ENCODE measurements at regions not wholly inside any gene's neighbourhood (a gene's known extent, or its start where the extent isn't known, plus 50 kb on each side); places are given as distances from the start of the nearest gene placed in this dataset.
"Not testable (repeated sequence)": the region's sequence is repeated elsewhere in the genome, so short reads cannot be mapped to it uniquely, and the experiment has no call there.

DNA sequence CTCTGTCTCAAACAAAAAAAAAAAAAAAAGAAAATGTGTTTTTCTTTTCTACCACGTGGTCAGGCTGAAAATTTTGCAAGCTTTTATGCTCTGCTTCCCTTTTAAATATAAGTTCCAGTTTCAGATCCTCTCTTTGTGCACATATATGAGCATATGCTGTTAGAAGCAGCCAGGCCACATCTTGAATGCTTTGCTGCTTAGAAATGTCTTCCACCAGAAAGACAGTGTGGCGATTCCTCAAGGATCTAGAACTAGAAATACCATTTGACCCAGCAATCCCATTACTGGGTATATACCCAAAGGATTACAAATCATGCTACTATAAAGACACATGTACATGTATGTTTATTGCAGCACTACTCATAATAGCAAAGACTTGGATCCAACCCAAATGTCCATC is 119.0 kb downstream of the BMP4 start:
- WGBS (ENCODE audit: low lambda C conversion rate): 10% methylated on average over 2 of the region's 2 CpGs
- H3K36me3 ChIP-seq (replicated peaks in 1 of 2; ENCODE audit: control insufficient read depth in 1 of 2, insufficient read depth in 2 of 2, low read length in 1 of 2); H3K4me2 ChIP-seq; H4K20me1 ChIP-seq (ENCODE audit: insufficient read depth); DNase-seq; H3K27ac ChIP-seq (ENCODE audit: low read depth in 2 of 2, low read length in 1 of 2); H2AFZ ChIP-seq (ENCODE audit: low read depth); H3K27me3 ChIP-seq (ENCODE audit: insufficient read depth); H3F3A ChIP-seq (replicated peaks; ENCODE audit: insufficient read depth); H3K4me3 ChIP-seq (ENCODE audit: low read depth in 2 of 2, low read length in 1 of 2); POLR2A ChIA-PET; H3K4me1 ChIP-seq (ENCODE audit: control insufficient read depth in 1 of 2, insufficient read depth in 2 of 2, low read depth in 1 of 2, low read length in 1 of 2); H3K9me3 ChIP-seq; H3K9ac ChIP-seq; H3K79me2 ChIP-seq (ENCODE audit: insufficient read depth); CTCF ChIA-PET; H3K9me2 ChIP-seq: not testable (repeated sequence)

DNA sequence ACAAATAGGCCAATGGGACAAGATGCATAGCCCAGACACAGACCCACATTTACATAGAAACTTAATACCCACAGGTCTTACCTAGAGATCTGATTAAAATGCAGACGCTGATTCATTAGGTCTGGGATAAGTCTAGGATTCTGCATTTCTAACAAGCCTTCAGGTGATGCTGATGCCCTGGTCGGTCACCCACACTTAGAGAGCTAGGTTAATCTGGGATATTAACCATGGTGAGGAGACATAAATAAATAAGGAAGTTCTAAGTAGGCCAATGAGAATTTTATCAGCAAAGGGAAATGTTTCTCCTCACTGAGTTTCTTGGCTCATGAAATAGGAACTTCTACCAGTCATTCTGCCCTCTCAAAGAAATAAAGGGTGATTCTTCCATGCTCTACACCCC is 120.1 kb downstream of the BMP4 start:
- Histone ChIP-seq H3K9me2 (no peaks in the 10 kb centered on the region), H3F3A (replicated peaks; ENCODE audit: insufficient read depth) (no peaks in the 10 kb centered on the region), H3K27ac (ENCODE audit: low read depth in 2 of 2, low read length in 1 of 2) (no peak overlapping the region), H2AFZ (ENCODE audit: low read depth) (no peak overlapping the region), H4K20me1 (ENCODE audit: insufficient read depth) (no peaks in the 10 kb centered on the region), H3K9ac (no peak overlapping the region), H3K36me3 (replicated peaks in 1 of 2; ENCODE audit: control insufficient read depth in 1 of 2, insufficient read depth in 2 of 2, low read length in 1 of 2) (no peaks in the 10 kb centered on the region), H3K4me3 (ENCODE audit: low read depth in 2 of 2, low read length in 1 of 2) (no peak overlapping the region), H3K79me2 (ENCODE audit: insufficient read depth) (no peaks in the 10 kb centered on the region), H3K9me3 (no peaks in the 10 kb centered on the region), H3K4me2 (no peak overlapping the region), H3K27me3 (ENCODE audit: insufficient read depth) (no peaks in the 10 kb centered on the region), H3K4me1 (ENCODE audit: control insufficient read depth in 1 of 2, insufficient read depth in 2 of 2, low read depth in 1 of 2, low read length in 1 of 2) (no peaks in the 10 kb centered on the region)
- ChIA-PET CTCF (no interaction called here), POLR2A (no interaction called here)
- TF ChIP-seq, protein P1, sequence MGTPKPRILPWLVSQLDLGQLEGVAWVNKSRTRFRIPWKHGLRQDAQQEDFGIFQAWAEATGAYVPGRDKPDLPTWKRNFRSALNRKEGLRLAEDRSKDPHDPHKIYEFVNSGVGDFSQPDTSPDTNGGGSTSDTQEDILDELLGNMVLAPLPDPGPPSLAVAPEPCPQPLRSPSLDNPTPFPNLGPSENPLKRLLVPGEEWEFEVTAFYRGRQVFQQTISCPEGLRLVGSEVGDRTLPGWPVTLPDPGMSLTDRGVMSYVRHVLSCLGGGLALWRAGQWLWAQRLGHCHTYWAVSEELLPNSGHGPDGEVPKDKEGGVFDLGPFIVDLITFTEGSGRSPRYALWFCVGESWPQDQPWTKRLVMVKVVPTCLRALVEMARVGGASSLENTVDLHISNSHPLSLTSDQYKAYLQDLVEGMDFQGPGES (IDR thresholded peaks at IDR 0.05; ENCODE audit: low read depth, low read length): no peak
- TF ChIP-seq TCF12 (IDR thresholded peaks at IDR 0.05) (no peak), ELF1 (IDR thresholded peaks at IDR 0.05) (no peak), CHD2 (IDR thresholded peaks at IDR 0.05; ENCODE audit: low read length, partially characterized antibody) (no peak), EZH2phosphoT487 (IDR thresholded peaks at IDR 0.05; ENCODE audit: borderline replicate concordance, low read depth) (no peak), TAF1 (IDR thresholded peaks at IDR 0.05; ENCODE audit: borderline replicate concordance, low read depth, low read length) (no peak), EP300 (IDR thresholded peaks at IDR 0.05; ENCODE audit: borderline replicate concordance in 1 of 2, low read depth in 1 of 2, low read length in 1 of 2) (no peak)
- WGBS (ENCODE audit: low lambda C conversion rate): 12% methylated on average over 2 of the region's 2 CpGs
- DNase-seq: no peak

DNA sequence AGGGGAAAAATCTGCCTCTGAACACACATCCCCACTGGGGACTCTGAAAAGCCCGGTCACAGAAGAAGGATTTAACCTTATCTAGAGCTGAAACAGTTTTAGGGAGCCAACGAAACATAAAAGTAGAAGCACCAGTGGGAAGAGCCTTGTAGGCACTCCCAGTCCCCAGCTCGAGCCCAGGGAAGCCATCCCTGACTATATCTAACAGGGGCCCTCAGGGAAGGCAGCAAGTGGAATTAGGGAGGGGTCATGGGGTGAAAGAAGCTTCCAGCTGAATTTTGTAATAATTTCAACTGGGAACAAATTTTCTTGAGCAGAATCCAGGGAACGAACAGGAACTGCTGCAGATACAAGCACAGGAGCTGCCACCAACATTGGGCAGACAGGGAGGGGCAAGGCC is 127.8 kb downstream of the BMP4 start:
- TF ChIP-seq EP300 (IDR thresholded peaks at IDR 0.05; ENCODE audit: borderline replicate concordance in 1 of 2, low read depth in 1 of 2, low read length in 1 of 2): no peak
- no peak for TF ChIP-seq GATA2 (CRISPR knock-in tag; IDR thresholded peaks at IDR 0.05)
- TF ChIP-seq EZH2phosphoT487 (IDR thresholded peaks at IDR 0.05; ENCODE audit: borderline replicate concordance, low read depth): no peak
- TF ChIP-seq, protein P2, sequence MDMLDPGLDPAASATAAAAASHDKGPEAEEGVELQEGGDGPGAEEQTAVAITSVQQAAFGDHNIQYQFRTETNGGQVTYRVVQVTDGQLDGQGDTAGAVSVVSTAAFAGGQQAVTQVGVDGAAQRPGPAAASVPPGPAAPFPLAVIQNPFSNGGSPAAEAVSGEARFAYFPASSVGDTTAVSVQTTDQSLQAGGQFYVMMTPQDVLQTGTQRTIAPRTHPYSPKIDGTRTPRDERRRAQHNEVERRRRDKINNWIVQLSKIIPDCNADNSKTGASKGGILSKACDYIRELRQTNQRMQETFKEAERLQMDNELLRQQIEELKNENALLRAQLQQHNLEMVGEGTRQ (IDR thresholded peaks at IDR 0.05; ENCODE audit: borderline replicate concordance, low read depth, low read length): no peak
- TF ChIP-seq, protein P3, sequence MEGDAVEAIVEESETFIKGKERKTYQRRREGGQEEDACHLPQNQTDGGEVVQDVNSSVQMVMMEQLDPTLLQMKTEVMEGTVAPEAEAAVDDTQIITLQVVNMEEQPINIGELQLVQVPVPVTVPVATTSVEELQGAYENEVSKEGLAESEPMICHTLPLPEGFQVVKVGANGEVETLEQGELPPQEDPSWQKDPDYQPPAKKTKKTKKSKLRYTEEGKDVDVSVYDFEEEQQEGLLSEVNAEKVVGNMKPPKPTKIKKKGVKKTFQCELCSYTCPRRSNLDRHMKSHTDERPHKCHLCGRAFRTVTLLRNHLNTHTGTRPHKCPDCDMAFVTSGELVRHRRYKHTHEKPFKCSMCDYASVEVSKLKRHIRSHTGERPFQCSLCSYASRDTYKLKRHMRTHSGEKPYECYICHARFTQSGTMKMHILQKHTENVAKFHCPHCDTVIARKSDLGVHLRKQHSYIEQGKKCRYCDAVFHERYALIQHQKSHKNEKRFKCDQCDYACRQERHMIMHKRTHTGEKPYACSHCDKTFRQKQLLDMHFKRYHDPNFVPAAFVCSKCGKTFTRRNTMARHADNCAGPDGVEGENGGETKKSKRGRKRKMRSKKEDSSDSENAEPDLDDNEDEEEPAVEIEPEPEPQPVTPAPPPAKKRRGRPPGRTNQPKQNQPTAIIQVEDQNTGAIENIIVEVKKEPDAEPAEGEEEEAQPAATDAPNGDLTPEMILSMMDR (IDR thresholded peaks at IDR 0.05): no peak
- TF ChIP-seq POLR2AphosphoS5 (IDR thresholded peaks at IDR 0.05; ENCODE audit: low read depth, low read length): no peak
- Histone ChIP-seq H4K20me1 (ENCODE audit: insufficient read depth) (no peaks in the 10 kb centered on the region), H3K9me3 (no peaks in the 10 kb centered on the region), H3K36me3 (replicated peaks in 1 of 2; ENCODE audit: control insufficient read depth in 1 of 2, insufficient read depth in 2 of 2, low read length in 1 of 2) (no peaks in the 10 kb centered on the region), H3K4me2 (no peak overlapping the region), H3K27me3 (ENCODE audit: insufficient read depth) (no peaks in the 10 kb centered on the region), H3K9ac (no peak overlapping the region), H3K27ac (ENCODE audit: low read depth in 2 of 2, low read length in 1 of 2) (no peak overlapping the region), H3K4me3 (ENCODE audit: low read depth in 2 of 2, low read length in 1 of 2) (no peak overlapping the region), H3K9me2 (no peaks in the 10 kb centered on the region), H3K4me1 (ENCODE audit: control insufficient read depth in 1 of 2, insufficient read depth in 2 of 2, low read depth in 1 of 2, low read length in 1 of 2) (no peaks in the 10 kb centered on the region), H2AFZ (ENCODE audit: low read depth) (no peak overlapping the region), H3F3A (replicated peaks; ENCODE audit: insufficient read depth) (no peaks in the 10 kb centered on the region), H3K79me2 (ENCODE audit: insufficient read depth) (no peaks in the 10 kb centered on the region)
- ChIA-PET POLR2A (no interaction called here), CTCF (no interaction called here)
- 7% methylated on average over 4 of the region's 4 CpGs for WGBS (ENCODE audit: low lambda C conversion rate)
- no peak for DNase-seq
